ENCODE measurements at regions not wholly inside any gene's neighbourhood (a gene's known extent, or its start where the extent isn't known, plus 50 kb on each side); places are given as distances from the start of the nearest gene placed in this dataset.

GRCh38 chr4:167918077-167918476 is 174.3 kb upstream of the ANXA10 start (continued):
- no peak for TF ChIP-seq CTCF (IDR thresholded peaks at IDR 0.05; ENCODE audit: control extremely low read depth in 1 of 3, insufficient read depth in 1 of 3, low read depth in 1 of 3, low read length in 3 of 3)
